ENCODE measurements at regions not wholly inside any gene's neighbourhood (a gene's known extent, or its start where the extent isn't known, plus 50 kb on each side); places are given as distances from the start of the nearest gene placed in this dataset.

DNA sequence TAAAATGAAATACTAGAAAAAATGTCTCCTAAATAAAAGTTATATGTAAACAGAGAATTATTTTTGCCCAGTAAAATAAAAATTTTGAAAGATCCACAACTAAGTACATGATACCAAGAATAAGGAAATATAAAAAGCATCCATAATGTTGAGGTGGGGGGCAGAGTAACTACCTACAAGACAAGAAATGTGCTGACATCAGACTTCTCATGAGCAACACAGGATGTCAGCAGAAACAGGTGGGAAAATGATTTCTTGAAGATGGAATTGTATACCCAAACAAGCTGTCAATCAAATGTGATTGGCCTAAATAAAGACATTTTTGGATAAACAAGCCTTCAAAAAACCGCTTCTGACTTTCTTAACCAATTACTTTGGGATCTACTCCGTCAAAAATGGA lies 143.9 kb upstream of the LIPC start:
- TF ChIP-seq, protein P1, sequence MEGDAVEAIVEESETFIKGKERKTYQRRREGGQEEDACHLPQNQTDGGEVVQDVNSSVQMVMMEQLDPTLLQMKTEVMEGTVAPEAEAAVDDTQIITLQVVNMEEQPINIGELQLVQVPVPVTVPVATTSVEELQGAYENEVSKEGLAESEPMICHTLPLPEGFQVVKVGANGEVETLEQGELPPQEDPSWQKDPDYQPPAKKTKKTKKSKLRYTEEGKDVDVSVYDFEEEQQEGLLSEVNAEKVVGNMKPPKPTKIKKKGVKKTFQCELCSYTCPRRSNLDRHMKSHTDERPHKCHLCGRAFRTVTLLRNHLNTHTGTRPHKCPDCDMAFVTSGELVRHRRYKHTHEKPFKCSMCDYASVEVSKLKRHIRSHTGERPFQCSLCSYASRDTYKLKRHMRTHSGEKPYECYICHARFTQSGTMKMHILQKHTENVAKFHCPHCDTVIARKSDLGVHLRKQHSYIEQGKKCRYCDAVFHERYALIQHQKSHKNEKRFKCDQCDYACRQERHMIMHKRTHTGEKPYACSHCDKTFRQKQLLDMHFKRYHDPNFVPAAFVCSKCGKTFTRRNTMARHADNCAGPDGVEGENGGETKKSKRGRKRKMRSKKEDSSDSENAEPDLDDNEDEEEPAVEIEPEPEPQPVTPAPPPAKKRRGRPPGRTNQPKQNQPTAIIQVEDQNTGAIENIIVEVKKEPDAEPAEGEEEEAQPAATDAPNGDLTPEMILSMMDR (conservative IDR thresholded peaks at IDR 0.05; ENCODE audit: low read depth, low read length) = no peak
- no peak for TF ChIP-seq EZH2 (IDR thresholded peaks at IDR 0.05; ENCODE audit: borderline replicate concordance, low read depth, low read length, poor library complexity, severe bottlenecking)
